ENCODE measurements at regions not wholly inside any gene's neighbourhood (a gene's known extent, or its start where the extent isn't known, plus 50 kb on each side); places are given as distances from the start of the nearest gene placed in this dataset.

DNA sequence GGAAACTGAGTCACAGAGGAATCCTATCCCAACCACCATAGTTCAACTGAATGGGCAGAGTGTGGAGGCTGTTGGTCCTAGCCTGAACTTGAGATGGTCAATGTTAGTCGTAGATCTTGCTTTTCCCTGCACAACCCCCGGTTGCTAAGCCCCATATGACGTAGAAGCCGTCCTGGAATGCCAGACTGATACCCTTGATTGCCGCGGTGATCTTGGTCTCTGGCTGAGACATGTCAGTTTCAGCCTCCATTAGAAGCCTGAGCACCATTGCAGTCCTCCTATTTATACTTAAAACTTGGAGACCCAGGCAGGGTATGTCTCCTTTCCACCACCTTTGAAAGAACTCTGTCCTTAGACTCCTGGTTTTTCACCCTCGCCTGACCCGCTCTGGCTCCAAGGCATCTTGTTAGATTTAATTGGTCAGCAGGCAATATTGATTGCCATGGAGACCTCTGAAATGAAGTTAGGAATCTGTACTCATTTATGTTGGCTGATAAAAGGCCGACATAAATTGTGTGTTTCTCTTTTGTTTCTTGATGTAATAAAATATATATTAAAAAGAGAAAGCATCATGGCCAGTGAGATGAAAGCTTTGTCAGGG, 53.4 kb downstream of the RPLP1 start:
- no peaks in the 10 kb centered on the region for H3K4me1 ChIP-seq (ENCODE audit: insufficient read depth)
- H3K27me3 ChIP-seq = no peaks in the 10 kb centered on the region
- no peak for TF ChIP-seq EP300 (IDR thresholded peaks at IDR 0.05)
- TF ChIP-seq POLR2A (IDR thresholded peaks at IDR 0.05) = no peak
- TF ChIP-seq, protein P1, sequence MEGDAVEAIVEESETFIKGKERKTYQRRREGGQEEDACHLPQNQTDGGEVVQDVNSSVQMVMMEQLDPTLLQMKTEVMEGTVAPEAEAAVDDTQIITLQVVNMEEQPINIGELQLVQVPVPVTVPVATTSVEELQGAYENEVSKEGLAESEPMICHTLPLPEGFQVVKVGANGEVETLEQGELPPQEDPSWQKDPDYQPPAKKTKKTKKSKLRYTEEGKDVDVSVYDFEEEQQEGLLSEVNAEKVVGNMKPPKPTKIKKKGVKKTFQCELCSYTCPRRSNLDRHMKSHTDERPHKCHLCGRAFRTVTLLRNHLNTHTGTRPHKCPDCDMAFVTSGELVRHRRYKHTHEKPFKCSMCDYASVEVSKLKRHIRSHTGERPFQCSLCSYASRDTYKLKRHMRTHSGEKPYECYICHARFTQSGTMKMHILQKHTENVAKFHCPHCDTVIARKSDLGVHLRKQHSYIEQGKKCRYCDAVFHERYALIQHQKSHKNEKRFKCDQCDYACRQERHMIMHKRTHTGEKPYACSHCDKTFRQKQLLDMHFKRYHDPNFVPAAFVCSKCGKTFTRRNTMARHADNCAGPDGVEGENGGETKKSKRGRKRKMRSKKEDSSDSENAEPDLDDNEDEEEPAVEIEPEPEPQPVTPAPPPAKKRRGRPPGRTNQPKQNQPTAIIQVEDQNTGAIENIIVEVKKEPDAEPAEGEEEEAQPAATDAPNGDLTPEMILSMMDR (IDR thresholded peaks at IDR 0.05) = no peak
- no peaks in the 10 kb centered on the region for H3K36me3 ChIP-seq
- no peak overlapping the region for H3K27ac ChIP-seq
- H3K4me3 ChIP-seq = no peak overlapping the region
- intact Hi-C loops (cut with DNase I) = no loop called here
- no peak for DNase-seq
- WGBS, 3 donors = 85 to 87% (median 87%) methylated on average over 9 of the region's 9 CpGs
- H3K9me3 ChIP-seq = no peaks in the 10 kb centered on the region

DNA sequence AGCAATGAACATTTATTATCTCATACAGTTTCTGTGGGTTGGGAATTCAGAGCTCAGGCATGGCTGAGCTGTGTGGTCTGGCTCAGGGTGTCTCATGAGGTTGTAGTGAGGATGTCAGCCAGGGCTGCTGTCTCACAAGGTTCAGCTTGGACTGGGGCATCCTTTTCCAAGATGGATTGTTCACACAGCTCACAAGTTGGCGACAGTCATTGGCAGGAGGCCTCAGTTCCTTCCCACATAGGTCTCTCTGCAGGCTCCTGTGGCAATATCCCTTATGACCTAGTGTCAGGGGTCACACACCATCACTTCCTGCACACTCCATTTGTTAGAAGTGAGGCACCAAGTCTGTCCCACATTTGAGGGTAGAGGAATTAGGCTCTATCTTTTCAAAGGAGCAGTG, 56.0 kb downstream of the RPLP1 start:
- no peak overlapping the region for H3K27ac ChIP-seq
- no peak overlapping the region for H3K4me3 ChIP-seq
- WGBS, 3 donors = 82 to 97% (median 84%) methylated on average over 1 of the region's 1 CpG
- no peak for DNase-seq
- no peaks in the 10 kb centered on the region for H3K9me3 ChIP-seq
- no peaks in the 10 kb centered on the region for H3K27me3 ChIP-seq
- TF ChIP-seq POLR2A (IDR thresholded peaks at IDR 0.05) = no peak
- TF ChIP-seq, protein P1 (IDR thresholded peaks at IDR 0.05) = no peak
- TF ChIP-seq EP300 (IDR thresholded peaks at IDR 0.05) = no peak
- no peaks in the 10 kb centered on the region for H3K36me3 ChIP-seq
- no peaks in the 10 kb centered on the region for H3K4me1 ChIP-seq (ENCODE audit: insufficient read depth)
- intact Hi-C loops (cut with DNase I) = no loop called here

DNA sequence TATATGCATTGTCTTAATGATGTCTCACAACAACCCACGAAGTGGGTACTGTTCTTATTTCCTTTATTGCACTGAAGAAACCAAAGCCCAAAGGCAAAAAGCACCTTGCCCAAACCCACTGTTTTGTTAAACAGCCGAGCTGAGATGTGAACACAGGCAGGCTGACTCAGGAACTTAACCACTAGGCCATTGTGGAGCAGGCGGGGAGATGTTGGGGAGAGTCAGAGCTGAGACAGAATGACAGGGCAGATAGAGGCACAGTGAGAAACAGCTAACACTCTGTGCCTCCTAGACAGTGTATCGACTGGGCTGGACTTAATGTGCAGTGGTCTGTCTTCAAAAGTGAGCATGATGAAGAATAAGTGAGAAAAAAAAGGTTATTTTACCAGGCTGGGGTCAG, 56.5 kb downstream of the RPLP1 start:
- no peaks in the 10 kb centered on the region for H3K4me1 ChIP-seq (ENCODE audit: insufficient read depth)
- intact Hi-C loops (cut with DNase I) = no loop called here
- H3K9me3 ChIP-seq = no peaks in the 10 kb centered on the region
- 81 to 86% (median 85%) methylated on average over 4 of the region's 4 CpGs for whole genome bisulfite sequencing, 3 donors
- no peaks in the 10 kb centered on the region for H3K27me3 ChIP-seq
- no peaks in the 10 kb centered on the region for H3K36me3 ChIP-seq
- no peak overlapping the region for H3K27ac ChIP-seq
- TF ChIP-seq POLR2A (IDR thresholded peaks at IDR 0.05) = no peak
- TF ChIP-seq EP300 (IDR thresholded peaks at IDR 0.05) = no peak
- TF ChIP-seq, protein P1 (IDR thresholded peaks at IDR 0.05) = no peak
- no peak for DNase-seq
- no peak overlapping the region for H3K4me3 ChIP-seq

DNA sequence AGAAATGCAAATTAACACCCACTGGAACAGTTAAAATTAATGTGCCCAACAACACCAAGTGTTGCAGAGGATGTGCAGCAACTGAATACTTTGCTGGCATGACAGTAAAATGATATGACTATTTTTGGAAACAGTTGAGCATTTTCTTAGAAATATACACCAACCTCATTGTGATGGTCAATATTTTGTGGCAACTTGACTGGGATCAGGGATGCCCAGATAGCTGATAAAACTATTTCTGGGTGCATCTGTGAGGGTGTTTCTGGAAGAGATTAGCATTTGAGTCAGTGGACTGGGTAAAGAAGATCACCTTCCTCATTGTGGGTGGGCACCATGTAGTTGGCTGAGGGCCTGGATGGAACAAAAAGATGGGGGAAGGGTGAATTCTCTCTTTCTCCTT, 57.9 kb downstream of the RPLP1 start:
- Histone ChIP-seq H3K4me1 (ENCODE audit: insufficient read depth) (no peaks in the 10 kb centered on the region), H3K27me3 (no peaks in the 10 kb centered on the region), H3K27ac (no peak overlapping the region), H3K36me3 (no peaks in the 10 kb centered on the region), H3K4me3 (no peak overlapping the region), H3K9me3 (no peaks in the 10 kb centered on the region)
- TF ChIP-seq, protein P1 (IDR thresholded peaks at IDR 0.05) = no peak
- TF ChIP-seq EP300 (IDR thresholded peaks at IDR 0.05) (no peak), POLR2A (IDR thresholded peaks at IDR 0.05) (no peak)
- intact Hi-C loops (cut with DNase I) = no loop called here
- no peak for DNase-seq
